ENCODE measurements at regions not wholly inside any gene's neighbourhood (a gene's known extent, or its start where the extent isn't known, plus 50 kb on each side); places are given as distances from the start of the nearest gene placed in this dataset.

DNA sequence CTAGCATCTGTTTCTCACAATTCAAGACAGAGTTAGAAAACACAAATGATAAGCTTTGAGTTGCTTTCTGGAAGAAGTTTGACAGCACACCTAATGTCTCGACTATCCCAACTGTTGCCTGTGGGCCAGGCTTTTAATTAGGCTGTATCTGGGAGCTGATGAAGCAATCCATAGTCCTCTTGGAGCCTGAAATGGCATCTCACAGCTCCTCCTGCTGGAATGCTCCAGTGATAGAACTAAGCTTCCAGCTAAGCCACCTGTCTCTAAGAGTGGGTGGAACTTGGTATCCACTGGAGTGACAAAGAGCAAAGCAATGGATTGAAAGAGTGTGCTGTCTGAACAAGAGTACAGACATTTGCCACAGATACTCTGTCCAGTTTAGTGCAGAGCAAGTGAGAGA lies 605.3 kb upstream of the NR5A2 start:
- TF ChIP-seq EZH2 (IDR thresholded peaks at IDR 0.05; ENCODE audit: borderline replicate concordance, low read depth, low read length, poor library complexity, severe bottlenecking): no peak
- TF ChIP-seq, protein P1, sequence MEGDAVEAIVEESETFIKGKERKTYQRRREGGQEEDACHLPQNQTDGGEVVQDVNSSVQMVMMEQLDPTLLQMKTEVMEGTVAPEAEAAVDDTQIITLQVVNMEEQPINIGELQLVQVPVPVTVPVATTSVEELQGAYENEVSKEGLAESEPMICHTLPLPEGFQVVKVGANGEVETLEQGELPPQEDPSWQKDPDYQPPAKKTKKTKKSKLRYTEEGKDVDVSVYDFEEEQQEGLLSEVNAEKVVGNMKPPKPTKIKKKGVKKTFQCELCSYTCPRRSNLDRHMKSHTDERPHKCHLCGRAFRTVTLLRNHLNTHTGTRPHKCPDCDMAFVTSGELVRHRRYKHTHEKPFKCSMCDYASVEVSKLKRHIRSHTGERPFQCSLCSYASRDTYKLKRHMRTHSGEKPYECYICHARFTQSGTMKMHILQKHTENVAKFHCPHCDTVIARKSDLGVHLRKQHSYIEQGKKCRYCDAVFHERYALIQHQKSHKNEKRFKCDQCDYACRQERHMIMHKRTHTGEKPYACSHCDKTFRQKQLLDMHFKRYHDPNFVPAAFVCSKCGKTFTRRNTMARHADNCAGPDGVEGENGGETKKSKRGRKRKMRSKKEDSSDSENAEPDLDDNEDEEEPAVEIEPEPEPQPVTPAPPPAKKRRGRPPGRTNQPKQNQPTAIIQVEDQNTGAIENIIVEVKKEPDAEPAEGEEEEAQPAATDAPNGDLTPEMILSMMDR (conservative IDR thresholded peaks at IDR 0.05; ENCODE audit: low read depth, low read length): peak; percentile 70
- H3K4me3 ChIP-seq (ENCODE audit: low read depth, low read length, poor library complexity, severe bottlenecking): no peak overlapping the region
- H3K27ac ChIP-seq (ENCODE audit: low read depth, low read length, poor library complexity, severe bottlenecking): peak overlapping the region; percentile 34
- no TSS peak for BruUV-seq (replicated peaks)
- intact Hi-C loops (cut with micrococcal nuclease; ENCODE audit: unreplicated experiment): loop anchor here (1.0 to 2.0 kb wide), 2 partner anchors 109 to 261 kb away; no protein-coding TSS in a partner anchor
- H3K9me3 ChIP-seq (ENCODE audit: low read depth, low read length, poor library complexity, severe bottlenecking): peaks cover 14% of the 10 kb centered on the region
- ChIA-PET CTCF (interaction anchor here (0.5 to 1.1 kb wide), 6 partner anchors 123 to 521 kb away, joined by 3 to 4 read pairs (median 3); no protein-coding TSS in a partner anchor), POLR2A (ENCODE audit: low non-redundant PET) (interaction anchor here (0.6 kb wide), 1 partner anchor 45 kb away, joined by 3 read pairs; no protein-coding TSS in a partner anchor)
- no peaks in the 10 kb centered on the region for H3K36me3 ChIP-seq (ENCODE audit: insufficient read depth, low read length, poor library complexity, severe bottlenecking)
- H3K27me3 ChIP-seq (replicated peaks; ENCODE audit: insufficient read depth, low read depth, low read length, poor library complexity): no peaks in the 10 kb centered on the region
- H3K4me1 ChIP-seq (ENCODE audit: insufficient read depth, low read length, poor library complexity, severe bottlenecking): peaks cover 3% of the 10 kb centered on the region
- DNase-seq (ENCODE audit: low spot score): peak; percentile 76

DNA sequence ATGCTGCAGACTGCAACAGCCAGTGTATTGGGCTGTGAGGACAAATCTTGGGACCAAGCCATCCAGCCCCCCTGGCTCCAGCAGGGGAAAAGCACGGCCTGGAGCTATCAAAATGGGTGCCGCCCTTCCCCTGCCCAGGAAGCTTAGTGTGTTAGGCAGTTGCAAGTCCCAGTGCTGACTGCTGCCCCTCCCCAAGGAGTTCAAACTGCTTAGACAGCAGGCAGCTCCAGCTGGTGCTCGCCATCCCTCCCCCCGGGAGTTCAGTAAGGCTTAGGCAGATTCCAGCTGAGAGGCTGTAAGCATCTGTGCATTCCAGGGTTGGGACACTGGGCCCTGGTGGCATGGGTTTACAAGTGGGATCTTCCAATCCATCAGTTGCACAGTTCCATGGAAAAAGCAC lies 579.6 kb upstream of the NR5A2 start:
- no peak for TF ChIP-seq EZH2 (IDR thresholded peaks at IDR 0.05; ENCODE audit: borderline replicate concordance, low read depth, low read length, poor library complexity, severe bottlenecking)
- TF ChIP-seq, protein P1 (conservative IDR thresholded peaks at IDR 0.05; ENCODE audit: low read depth, low read length): no peak
- Histone ChIP-seq H3K9me3 (ENCODE audit: low read depth, low read length, poor library complexity, severe bottlenecking) (no peaks in the 10 kb centered on the region), H3K27me3 (replicated peaks; ENCODE audit: insufficient read depth, low read depth, low read length, poor library complexity) (no peaks in the 10 kb centered on the region), H3K4me3 (ENCODE audit: low read depth, low read length, poor library complexity, severe bottlenecking) (no peak overlapping the region), H3K4me1 (ENCODE audit: insufficient read depth, low read length, poor library complexity, severe bottlenecking) (no peaks in the 10 kb centered on the region), H3K27ac (ENCODE audit: low read depth, low read length, poor library complexity, severe bottlenecking) (no peak overlapping the region), H3K36me3 (ENCODE audit: insufficient read depth, low read length, poor library complexity, severe bottlenecking) (no peaks in the 10 kb centered on the region)
- ChIA-PET CTCF (no interaction called here), POLR2A (ENCODE audit: low non-redundant PET) (no interaction called here)
- BruUV-seq (replicated peaks): no TSS peak
- DNase-seq (ENCODE audit: low spot score): peak; percentile 62
- intact Hi-C loops (cut with micrococcal nuclease; ENCODE audit: unreplicated experiment): no loop called here

DNA sequence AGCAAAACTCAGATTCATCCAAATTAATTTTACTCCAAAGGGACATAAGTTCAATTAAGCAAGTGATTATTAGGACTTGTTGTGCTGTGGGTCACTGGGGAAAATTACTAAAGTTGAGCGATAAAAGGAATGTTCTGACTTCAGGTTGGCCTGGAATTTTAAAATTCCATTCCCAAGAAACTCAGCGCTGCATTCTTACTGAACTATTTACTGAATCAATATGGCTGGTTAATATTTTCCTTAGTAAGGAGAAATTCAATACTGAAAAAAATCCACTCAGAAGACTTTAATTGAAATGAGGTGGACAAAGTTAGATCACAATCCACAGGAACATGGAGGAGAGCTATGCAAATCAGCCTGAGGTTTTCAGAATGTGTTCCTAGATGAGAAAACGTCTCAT lies 578.9 kb upstream of the NR5A2 start:
- Histone ChIP-seq H3K36me3 (ENCODE audit: insufficient read depth, low read length, poor library complexity, severe bottlenecking) (no peaks in the 10 kb centered on the region), H3K9me3 (ENCODE audit: low read depth, low read length, poor library complexity, severe bottlenecking) (no peaks in the 10 kb centered on the region), H3K27me3 (replicated peaks; ENCODE audit: insufficient read depth, low read depth, low read length, poor library complexity) (no peaks in the 10 kb centered on the region), H3K27ac (ENCODE audit: low read depth, low read length, poor library complexity, severe bottlenecking) (no peak overlapping the region), H3K4me3 (ENCODE audit: low read depth, low read length, poor library complexity, severe bottlenecking) (no peak overlapping the region), H3K4me1 (ENCODE audit: insufficient read depth, low read length, poor library complexity, severe bottlenecking) (no peaks in the 10 kb centered on the region)
- TF ChIP-seq, protein P1 (conservative IDR thresholded peaks at IDR 0.05; ENCODE audit: low read depth, low read length): no peak
- no peak for TF ChIP-seq EZH2 (IDR thresholded peaks at IDR 0.05; ENCODE audit: borderline replicate concordance, low read depth, low read length, poor library complexity, severe bottlenecking)
- ChIA-PET POLR2A (ENCODE audit: low non-redundant PET) (no interaction called here), CTCF (no interaction called here)
- BruUV-seq (replicated peaks): no TSS peak
- DNase-seq (ENCODE audit: low spot score): no peak
- intact Hi-C loops (cut with micrococcal nuclease; ENCODE audit: unreplicated experiment): no loop called here

Data from A673 (cell line).